Testis (tissue), 2 donors: ENCODE measurements at regions not wholly inside any gene's neighbourhood (a gene's known extent, or its start where the extent isn't known, plus 50 kb on each side); places are given as distances from the start of the nearest gene placed in this dataset.

Source experiments
- DNase-seq: peaks from one replicate; pipeline ENCODE4 v3.0.0-alpha.2; 2019
- H3K27ac ChIP-seq, 2 donors: fragments of 200-600 bp; sonication (generic); one replicate each; pipeline ENCODE4 v1.5.1; 2019
- H3K27me3 ChIP-seq: fragments of 200-600 bp; sonication (generic); one replicate; pipeline ENCODE4 v1.5.1; 2019
- H3K36me3 ChIP-seq: fragments of 200-600 bp; sonication (generic); one replicate; pipeline ENCODE4 v1.5.1; 2017; ENCODE audit warnings: low read depth; ENCODE audit errors: missing control alignments
- H3K4me1 ChIP-seq: fragments of 200-600 bp; sonication (generic); one replicate; pipeline ENCODE4 v1.5.1; 2019
- H3K4me3 ChIP-seq, 2 donors: fragments of 200-600 bp; sonication (generic); one replicate each; pipeline ENCODE4 v1.5.1; 2017 to 2019
- H3K9me3 ChIP-seq: fragments of 200-600 bp; sonication (generic); one replicate; pipeline ENCODE4 v1.5.1; 2017
- CTCF ChIP-seq, 3 experiments: fragments of 450-650 bp in 2 of 3; fragments of 200-600 bp in 1 of 3; sonication (generic) in 1 of 3; IDR thresholded peaks; one replicate each; pipeline ENCODE4 v1.5.1; 2016 to 2019; ENCODE audit warnings: antibody characterized with exemption in 3 of 3, mild to moderate bottlenecking in 2 of 3, moderate library complexity in 1 of 3
- POLR2A ChIP-seq: fragments of 450-650 bp; IDR thresholded peaks from one replicate; pipeline ENCODE4 v1.6.1; 2017; ENCODE audit warnings: antibody characterized with exemption, mild to moderate bottlenecking, moderate library complexity
- WGBS, 2 donors: methylation state at CpG; one replicate each; pipeline ENCODE4 v1.1.5; 2018; 5-methylcytosine and 5-hydroxymethylcytosine counted together
- intact Hi-C: fragments of 100-400 bp; cut with DNase I; formaldehyde crosslinking; loops from one replicate; pipeline ENCODE4 v1.15.1; 2023; ENCODE audit warnings: low total_unique reads

GRCh38 chr7:114755856-114756255, 166.0 kb upstream of the MDFIC start:
- Histone ChIP-seq H3K4me3 (no peak overlapping the region), H3K4me1 (no peaks in the 10 kb centered on the region), H3K27me3 (no peaks in the 10 kb centered on the region), H3K9me3 (no peaks in the 10 kb centered on the region), H3K27ac (no peak overlapping the region), H3K36me3 (no peaks in the 10 kb centered on the region)
- intact Hi-C loops: no loop called here
- TF ChIP-seq POLR2A (no peak), CTCF (IDR thresholded peaks at IDR 0.05) (no peak)
- DNase-seq: no peak
- whole genome bisulfite sequencing, 2 donors: 62 to 77% methylated on average over 4 of the region's 4 CpGs

- WGBS, 2 donors: 62 to 76% methylated on average over 4 of the region's 4 CpGs
- DNase-seq: no peak
- H3K4me3 ChIP-seq: no peak overlapping the region
- no peaks in the 10 kb centered on the region for H3K9me3 ChIP-seq
- intact Hi-C loops: no loop called here
- no peaks in the 10 kb centered on the region for H3K36me3 ChIP-seq
- no peak for TF ChIP-seq CTCF (IDR thresholded peaks at IDR 0.05)
- no peak for TF ChIP-seq POLR2A
- no peaks in the 10 kb centered on the region for H3K27me3 ChIP-seq
- no peak overlapping the region for H3K27ac ChIP-seq
- no peaks in the 10 kb centered on the region for H3K4me1 ChIP-seq
Measured at GRCh38 chr7:114758661-114759227, 163.2 kb upstream of the MDFIC start.

- Histone ChIP-seq H3K36me3 (no peaks in the 10 kb centered on the region), H3K4me1 (no peaks in the 10 kb centered on the region), H3K27me3 (no peaks in the 10 kb centered on the region), H3K9me3 (no peaks in the 10 kb centered on the region), H3K27ac (no peak overlapping the region), H3K4me3 (no peak overlapping the region)
- WGBS, 2 donors: 95 to 98% methylated on average over 2 of the region's 2 CpGs
- intact Hi-C loops: no loop called here
- TF ChIP-seq POLR2A (no peak), CTCF (IDR thresholded peaks at IDR 0.05) (no peak)
- no peak for DNase-seq
Measured at GRCh38 chr7:114759347-114760062, 162.4 kb upstream of the MDFIC start.

- Histone ChIP-seq H3K27ac (no peak overlapping the region), H3K4me1 (no peaks in the 10 kb centered on the region), H3K4me3 (no peak overlapping the region), H3K27me3 (no peaks in the 10 kb centered on the region), H3K9me3 (no peaks in the 10 kb centered on the region), H3K36me3 (no peaks in the 10 kb centered on the region)
- no peak for TF ChIP-seq POLR2A
- TF ChIP-seq CTCF (IDR thresholded peaks at IDR 0.05): no peak
- intact Hi-C loops: no loop called here
- 78 to 81% methylated on average over 2 of the region's 2 CpGs for WGBS, 2 donors
- DNase-seq: no peak
Measured at GRCh38 chr7:114760477-114760876, 161.4 kb upstream of the MDFIC start.

GRCh38 chr7:114761973-114762372, 159.9 kb upstream of the MDFIC start:
- no peak overlapping the region for H3K27ac ChIP-seq
- intact Hi-C loops: no loop called here
- no peaks in the 10 kb centered on the region for H3K4me1 ChIP-seq
- no peaks in the 10 kb centered on the region for H3K27me3 ChIP-seq
- 75 to 89% methylated on average over 2 of the region's 2 CpGs for WGBS, 2 donors
- no peaks in the 10 kb centered on the region for H3K36me3 ChIP-seq
- no peak for DNase-seq
- TF ChIP-seq CTCF (IDR thresholded peaks at IDR 0.05) (no peak), POLR2A (no peak)
- H3K4me3 ChIP-seq: no peak overlapping the region
- no peaks in the 10 kb centered on the region for H3K9me3 ChIP-seq
